ENCODE measurements at regions not wholly inside any gene's neighbourhood (a gene's known extent, or its start where the extent isn't known, plus 50 kb on each side); places are given as distances from the start of the nearest gene placed in this dataset.

GRCh38 chr17:53135969-53136368 is 686.8 kb upstream of the KIF2B start:
- no peak for TF ChIP-seq CTCF (conservative IDR thresholded peaks at IDR 0.05)
- no peak overlapping the region for H3K27ac ChIP-seq

GRCh38 chr17:53134548-53134947 is 688.2 kb upstream of the KIF2B start:
- no peak overlapping the region for H3K27ac ChIP-seq
- TF ChIP-seq CTCF (conservative IDR thresholded peaks at IDR 0.05) = no peak

- no peak overlapping the region for H3K27ac ChIP-seq
- TF ChIP-seq CTCF (conservative IDR thresholded peaks at IDR 0.05) = no peak
Observed at GRCh38 chr17:53133876-53134275, 688.9 kb upstream of the KIF2B start.

GRCh38 chr17:53129863-53130262 is 692.9 kb upstream of the KIF2B start:
- no peak for TF ChIP-seq CTCF (conservative IDR thresholded peaks at IDR 0.05)

GRCh38 chr17:53127331-53127730 is 695.4 kb upstream of the KIF2B start:
- no peak for TF ChIP-seq CTCF (conservative IDR thresholded peaks at IDR 0.05)
- H3K27ac ChIP-seq = no peak overlapping the region

More at GRCh38 chr17:53129863-53130262, 692.9 kb upstream of the KIF2B start:
- no peak overlapping the region for H3K27ac ChIP-seq

GRCh38 chr17:53122966-53123365 is 699.8 kb upstream of the KIF2B start:
- no peak for TF ChIP-seq CTCF (conservative IDR thresholded peaks at IDR 0.05)
- no peak overlapping the region for H3K27ac ChIP-seq

- no peak for TF ChIP-seq CTCF (conservative IDR thresholded peaks at IDR 0.05)
Observed at GRCh38 chr17:53119773-53120172, 703.0 kb upstream of the KIF2B start.

GRCh38 chr17:53118948-53119347 is 703.8 kb upstream of the KIF2B start:
- H3K27ac ChIP-seq = no peak overlapping the region
- TF ChIP-seq CTCF (conservative IDR thresholded peaks at IDR 0.05) = no peak

More at GRCh38 chr17:53119773-53120172, 703.0 kb upstream of the KIF2B start:
- no peak overlapping the region for H3K27ac ChIP-seq
